PC-3 (cell line): ENCODE measurements at regions not wholly inside any gene's neighbourhood (a gene's known extent, or its start where the extent isn't known, plus 50 kb on each side); places are given as distances from the start of the nearest gene placed in this dataset.

Experiments
- ATAC-seq: fragments of 200-7000 bp; cut with Tn5 transposase; 2 replicates; pipeline ENCODE4 v1.9.1; 2020; ENCODE audit warnings: mild to moderate bottlenecking, moderate library complexity
- BruUV-seq: library from RNA; stranded (reverse); fragments of 400-500 nt; replicated peaks from 2 replicates; lab custom pipeline; 2021; lab: Mats Ljungman, UMichigan
- CTCF ChIA-PET: fragments of 300-600 bp; sonication (Branson Sonifier 250); formaldehyde crosslinking; loops from one replicate; lab custom pipeline; 2022; ENCODE audit warnings: antibody characterized with exemption; lab: Charles Lee
- POLR2A ChIA-PET: fragments of 300-600 bp; sonication (Branson Sonifier 250); formaldehyde crosslinking; loops from one replicate; lab custom pipeline; 2022; ENCODE audit warnings: antibody characterized with exemption; ENCODE audit not compliant: unreplicated experiment; lab: Charles Lee
- DNase-seq: peaks from one replicate; pipeline ENCODE4 v3.0.0-alpha.2; 2015
- H2AFZ ChIP-seq: fragments of 300-600 bp; sonication (generic); 2 replicates; pipeline ENCODE4 v1.6.0; 2016; ENCODE audit warnings: antibody characterized with exemption, low read length
- H3F3A ChIP-seq: fragments of 300-600 bp; sonication (generic); one replicate; pipeline ENCODE4 v1.6.0; 2017; ENCODE audit warnings: antibody characterized with exemption, low read length, control low read depth, mild to moderate bottlenecking; ENCODE audit not compliant: unreplicated experiment
- H3K27ac ChIP-seq: fragments of 300-600 bp; sonication (generic); 2 replicates; pipeline ENCODE4 v1.5.1; 2016; ENCODE audit warnings: mild to moderate bottlenecking, low read length
- H3K27me3 ChIP-seq: fragments of 300-600 bp; sonication (generic); 2 replicates; pipeline ENCODE4 v1.6.1; 2016; ENCODE audit warnings: low read length, mixed read lengths
- H3K36me3 ChIP-seq: fragments of 300-600 bp; sonication (generic); 2 replicates; pipeline ENCODE4 v1.6.1; 2016; ENCODE audit warnings: low read depth, mixed run types, low read length, mixed read lengths
- H3K4me1 ChIP-seq: fragments of 300-600 bp; sonication (generic); 2 replicates; pipeline ENCODE4 v1.5.1; 2016; ENCODE audit warnings: low read length; ENCODE audit not compliant: insufficient read depth
- H3K4me2 ChIP-seq: fragments of 300-600 bp; sonication (generic); 2 replicates; pipeline ENCODE4 v1.6.0; 2016; ENCODE audit warnings: low read length
- H3K4me3 ChIP-seq: fragments of 300-600 bp; sonication (generic); 2 replicates; pipeline ENCODE4 v1.5.1; 2016; ENCODE audit warnings: mild to moderate bottlenecking, low read length, mixed read lengths
- H3K79me2 ChIP-seq: fragments of 300-600 bp; sonication (generic); 2 replicates; pipeline ENCODE4 v1.6.1; 2017; ENCODE audit warnings: low read length, mixed read lengths
- H3K9ac ChIP-seq: fragments of 300-600 bp; sonication (generic); 2 replicates; pipeline ENCODE4 v1.6.0; 2016; ENCODE audit warnings: mild to moderate bottlenecking, low read length
- H3K9me2 ChIP-seq: fragments of 300-600 bp; sonication (generic); replicated peaks from 2 replicates; pipeline ENCODE4 v1.6.1; 2016; ENCODE audit warnings: mixed run types, low read length, mixed read lengths
- H3K9me3 ChIP-seq: fragments of 300-600 bp; sonication (generic); 2 replicates; pipeline ENCODE4 v1.6.1; 2016; ENCODE audit warnings: low read length, mixed read lengths
- H4K20me1 ChIP-seq: fragments of 300-600 bp; sonication (generic); 2 replicates; pipeline ENCODE4 v1.6.1; 2016; ENCODE audit warnings: low read length, mixed read lengths
- EZH2 ChIP-seq: fragments of 300-600 bp; sonication (generic); IDR thresholded peaks from one replicate; pipeline ENCODE4 v1.6.1; 2017; ENCODE audit warnings: antibody characterized with exemption, mild to moderate bottlenecking, low read length; ENCODE audit not compliant: unreplicated experiment
- EZH2phosphoT487 ChIP-seq: fragments of 300-600 bp; sonication (generic); IDR thresholded peaks from 2 replicates; pipeline ENCODE4 v1.6.1; 2018; ENCODE audit warnings: mild to moderate bottlenecking, antibody characterized with exemption, low read length, borderline replicate concordance
- intact Hi-C: fragments of 100-400 bp; cut with micrococcal nuclease; formaldehyde crosslinking; loops from 2 replicates; pipeline ENCODE4 v1.9.0; 2023
- TF ChIP-seq, protein P1 (sequence below): fragments of 300-600 bp; sonication (generic); conservative IDR thresholded peaks from 2 replicates; pipeline ENCODE4 v1.5.1; 2017; ENCODE audit warnings: antibody characterized with exemption, low read depth, mild to moderate bottlenecking, low read length

DNA sequence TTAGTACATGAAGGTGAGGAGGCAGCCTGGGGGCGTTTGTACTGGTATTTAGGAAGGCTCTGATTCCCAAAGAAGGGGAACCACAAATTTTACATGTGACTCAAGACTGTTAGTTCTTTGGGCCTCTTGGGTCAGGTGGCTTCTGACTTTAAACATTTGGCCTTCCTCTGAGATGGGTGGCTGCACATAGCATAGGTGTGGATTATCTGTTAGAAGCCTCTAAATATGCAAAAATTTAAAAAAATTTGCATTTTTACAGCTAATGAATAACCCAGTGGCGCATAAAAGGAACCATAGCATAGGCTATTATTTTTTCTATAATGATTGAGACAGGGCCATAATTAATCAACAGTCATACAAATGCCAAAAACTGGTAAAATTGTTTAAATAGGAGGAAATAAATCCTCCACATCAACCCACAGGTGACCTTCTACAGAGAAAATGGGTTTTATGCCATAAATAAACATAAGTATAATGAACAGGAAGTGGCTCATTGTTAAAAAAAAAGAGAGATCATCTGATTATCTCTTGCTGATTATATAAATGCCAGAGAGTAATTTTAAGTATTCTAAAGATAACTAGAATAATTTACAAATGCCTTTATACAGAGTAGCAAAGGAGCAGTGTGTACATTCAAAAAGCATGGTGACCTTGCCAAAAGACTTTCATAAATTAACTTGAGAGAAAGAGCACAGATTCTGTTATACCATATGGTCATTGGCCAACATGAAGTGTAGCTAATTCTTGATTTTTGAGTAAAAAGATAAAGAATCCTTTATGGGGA lies 284.2 kb upstream of the ATP2B1 start:
- no peak overlapping the region for H2AFZ ChIP-seq
- CTCF ChIA-PET, result no interaction called here
- H3K9ac ChIP-seq, result no peak overlapping the region
- no peak overlapping the region for H3K4me2 ChIP-seq
- H4K20me1 ChIP-seq, result no peaks in the 10 kb centered on the region
- no peaks in the 10 kb centered on the region for H3K79me2 ChIP-seq
- no peak overlapping the region for H3K27ac ChIP-seq
- H3K27me3 ChIP-seq, result no peaks in the 10 kb centered on the region
- TF ChIP-seq EZH2phosphoT487, result no peak
- no peaks in the 10 kb centered on the region for H3F3A ChIP-seq
- no peaks in the 10 kb centered on the region for H3K9me3 ChIP-seq
- no peak for DNase-seq
- H3K4me1 ChIP-seq, result no peaks in the 10 kb centered on the region
- BruUV-seq, result no TSS peak
- intact Hi-C loops, result no loop called here
- POLR2A ChIA-PET, result no interaction called here
- H3K4me3 ChIP-seq, result no peak overlapping the region
- no peak for ATAC-seq
- H3K36me3 ChIP-seq, result no peaks in the 10 kb centered on the region
- no peaks in the 10 kb centered on the region for H3K9me2 ChIP-seq

DNA sequence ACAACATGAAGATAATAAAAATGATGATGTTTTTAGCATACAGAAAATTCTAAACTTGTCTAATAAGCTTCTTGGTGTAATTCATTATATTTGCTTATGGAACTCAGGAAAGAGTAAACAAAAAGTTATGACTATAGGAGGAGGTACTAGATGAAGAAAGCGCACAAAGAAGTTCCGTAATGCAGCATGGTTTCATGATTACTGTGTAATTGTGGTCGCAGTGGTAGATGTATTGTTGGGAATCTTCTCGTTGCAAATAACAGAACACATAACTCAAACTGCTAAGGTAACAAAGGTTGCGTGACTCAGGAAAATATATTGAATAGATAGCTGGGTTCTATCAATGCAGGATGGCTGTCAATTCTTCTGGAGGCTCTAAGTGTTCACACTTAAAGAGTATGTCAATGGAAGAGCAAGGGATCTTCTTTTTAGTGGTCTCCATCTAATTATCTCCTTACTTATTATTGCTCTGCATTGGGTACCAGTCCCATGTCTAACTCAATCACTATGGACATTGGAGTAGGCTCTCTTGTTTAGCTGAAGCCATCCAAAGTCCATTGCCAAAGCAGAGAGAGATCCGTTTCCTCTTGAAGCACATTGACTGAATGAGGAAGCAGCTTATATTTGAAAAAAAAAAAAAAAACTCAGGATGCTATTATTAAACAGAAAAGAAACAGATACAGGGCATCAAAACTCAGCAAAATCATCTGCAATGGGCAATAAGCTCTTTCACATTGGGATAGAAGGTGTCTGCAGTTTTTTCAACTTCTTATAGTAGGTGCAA lies 283.4 kb upstream of the ATP2B1 start:
- ATAC-seq (no peak), DNase-seq (no peak)
- no peaks in the 10 kb centered on the region for H4K20me1 ChIP-seq
- ChIA-PET POLR2A (no interaction called here), CTCF (no interaction called here)
- H3F3A ChIP-seq, result no peaks in the 10 kb centered on the region
- H3K79me2 ChIP-seq, result no peaks in the 10 kb centered on the region
- H3K9me2 ChIP-seq, result no peaks in the 10 kb centered on the region
- H3K4me2 ChIP-seq, result no peak overlapping the region
- H3K9ac ChIP-seq, result no peak overlapping the region
- H3K9me3 ChIP-seq, result no peaks in the 10 kb centered on the region
- H2AFZ ChIP-seq, result no peak overlapping the region
- no peaks in the 10 kb centered on the region for H3K36me3 ChIP-seq
- no TSS peak for BruUV-seq
- H3K4me3 ChIP-seq, result no peak overlapping the region
- no peaks in the 10 kb centered on the region for H3K27me3 ChIP-seq
- intact Hi-C loops, result no loop called here
- no peak overlapping the region for H3K27ac ChIP-seq
- H3K4me1 ChIP-seq, result no peaks in the 10 kb centered on the region
- no peak for TF ChIP-seq EZH2
- TF ChIP-seq, protein P1, sequence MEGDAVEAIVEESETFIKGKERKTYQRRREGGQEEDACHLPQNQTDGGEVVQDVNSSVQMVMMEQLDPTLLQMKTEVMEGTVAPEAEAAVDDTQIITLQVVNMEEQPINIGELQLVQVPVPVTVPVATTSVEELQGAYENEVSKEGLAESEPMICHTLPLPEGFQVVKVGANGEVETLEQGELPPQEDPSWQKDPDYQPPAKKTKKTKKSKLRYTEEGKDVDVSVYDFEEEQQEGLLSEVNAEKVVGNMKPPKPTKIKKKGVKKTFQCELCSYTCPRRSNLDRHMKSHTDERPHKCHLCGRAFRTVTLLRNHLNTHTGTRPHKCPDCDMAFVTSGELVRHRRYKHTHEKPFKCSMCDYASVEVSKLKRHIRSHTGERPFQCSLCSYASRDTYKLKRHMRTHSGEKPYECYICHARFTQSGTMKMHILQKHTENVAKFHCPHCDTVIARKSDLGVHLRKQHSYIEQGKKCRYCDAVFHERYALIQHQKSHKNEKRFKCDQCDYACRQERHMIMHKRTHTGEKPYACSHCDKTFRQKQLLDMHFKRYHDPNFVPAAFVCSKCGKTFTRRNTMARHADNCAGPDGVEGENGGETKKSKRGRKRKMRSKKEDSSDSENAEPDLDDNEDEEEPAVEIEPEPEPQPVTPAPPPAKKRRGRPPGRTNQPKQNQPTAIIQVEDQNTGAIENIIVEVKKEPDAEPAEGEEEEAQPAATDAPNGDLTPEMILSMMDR, result no peak
- no peak for TF ChIP-seq EZH2phosphoT487

DNA sequence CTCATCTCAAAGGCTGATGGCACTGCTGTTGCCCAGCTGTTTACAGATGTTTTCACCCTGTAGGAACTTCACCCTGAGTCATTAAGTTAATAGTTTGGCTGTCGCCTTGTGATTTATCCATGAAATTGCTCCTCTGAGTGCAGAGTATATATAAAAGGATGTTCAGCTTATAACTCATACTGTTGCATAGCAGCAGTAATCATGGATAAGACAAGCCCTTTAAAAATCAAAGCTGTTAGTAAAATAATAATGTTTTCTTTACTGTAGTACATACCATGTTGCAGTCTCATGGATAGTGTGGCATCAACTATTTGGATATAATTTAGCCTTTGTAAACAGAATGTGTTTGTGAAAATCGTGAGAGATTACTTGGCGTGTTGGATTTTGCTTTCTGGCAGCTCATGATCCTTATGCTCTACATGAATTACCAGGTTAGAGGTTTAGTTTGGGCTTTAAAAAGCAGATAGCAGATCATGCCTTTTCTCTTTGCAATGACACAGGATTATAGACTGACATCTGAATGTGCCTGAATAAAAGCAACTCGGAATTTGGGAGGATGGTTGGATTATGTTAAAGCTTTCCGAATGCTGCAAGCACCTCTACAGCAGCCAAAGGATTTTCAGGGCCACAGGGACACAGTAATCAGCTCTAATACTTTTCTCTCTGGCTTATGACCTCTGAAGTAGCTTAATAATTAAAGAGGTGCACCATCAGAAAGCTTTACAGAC lies 279.7 kb upstream of the ATP2B1 start:
- no peak for ATAC-seq
- H3K27ac ChIP-seq, result no peak overlapping the region
- H3K4me1 ChIP-seq, result no peaks in the 10 kb centered on the region
- no peaks in the 10 kb centered on the region for H3K27me3 ChIP-seq
- no peaks in the 10 kb centered on the region for H3F3A ChIP-seq
- H3K9me2 ChIP-seq, result no peaks in the 10 kb centered on the region
- no peak overlapping the region for H2AFZ ChIP-seq
- DNase-seq, result no peak
- H3K4me3 ChIP-seq, result no peak overlapping the region
- no TSS peak for BruUV-seq
- no peaks in the 10 kb centered on the region for H3K36me3 ChIP-seq
- POLR2A ChIA-PET, result no interaction called here
- H3K4me2 ChIP-seq, result no peak overlapping the region
- intact Hi-C loops, result no loop called here
- no peak overlapping the region for H3K9ac ChIP-seq
- H3K9me3 ChIP-seq, result no peaks in the 10 kb centered on the region
- CTCF ChIA-PET, result no interaction called here
- no peaks in the 10 kb centered on the region for H4K20me1 ChIP-seq
- no peak for TF ChIP-seq EZH2
- TF ChIP-seq, protein P1, result no peak
- no peak for TF ChIP-seq EZH2phosphoT487
- no peaks in the 10 kb centered on the region for H3K79me2 ChIP-seq
